ENCODE measurements at regions not wholly inside any gene's neighbourhood (a gene's known extent, or its start where the extent isn't known, plus 50 kb on each side); places are given as distances from the start of the nearest gene placed in this dataset.

DNA sequence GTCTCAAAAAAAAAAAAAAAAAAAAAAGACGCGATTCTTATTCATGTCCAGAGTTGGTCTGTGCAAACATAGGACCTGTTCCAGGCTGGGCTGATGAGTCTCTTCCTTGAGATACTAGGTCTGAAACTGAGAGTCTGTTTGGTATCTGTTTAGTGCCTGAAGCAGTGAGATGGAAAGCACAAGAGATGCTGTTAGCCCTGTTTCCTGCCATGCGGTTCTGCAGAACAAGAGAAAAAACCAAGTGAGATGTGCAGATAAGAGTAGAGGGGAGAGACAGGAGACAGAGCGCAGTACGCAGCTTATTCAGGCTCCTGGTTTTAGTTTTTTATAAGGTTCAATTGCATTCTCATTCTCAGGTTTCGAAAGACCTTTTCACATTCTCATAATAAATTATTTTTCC, 85.8 kb upstream of the PRKCQ start:
- TF ChIP-seq, protein P1, sequence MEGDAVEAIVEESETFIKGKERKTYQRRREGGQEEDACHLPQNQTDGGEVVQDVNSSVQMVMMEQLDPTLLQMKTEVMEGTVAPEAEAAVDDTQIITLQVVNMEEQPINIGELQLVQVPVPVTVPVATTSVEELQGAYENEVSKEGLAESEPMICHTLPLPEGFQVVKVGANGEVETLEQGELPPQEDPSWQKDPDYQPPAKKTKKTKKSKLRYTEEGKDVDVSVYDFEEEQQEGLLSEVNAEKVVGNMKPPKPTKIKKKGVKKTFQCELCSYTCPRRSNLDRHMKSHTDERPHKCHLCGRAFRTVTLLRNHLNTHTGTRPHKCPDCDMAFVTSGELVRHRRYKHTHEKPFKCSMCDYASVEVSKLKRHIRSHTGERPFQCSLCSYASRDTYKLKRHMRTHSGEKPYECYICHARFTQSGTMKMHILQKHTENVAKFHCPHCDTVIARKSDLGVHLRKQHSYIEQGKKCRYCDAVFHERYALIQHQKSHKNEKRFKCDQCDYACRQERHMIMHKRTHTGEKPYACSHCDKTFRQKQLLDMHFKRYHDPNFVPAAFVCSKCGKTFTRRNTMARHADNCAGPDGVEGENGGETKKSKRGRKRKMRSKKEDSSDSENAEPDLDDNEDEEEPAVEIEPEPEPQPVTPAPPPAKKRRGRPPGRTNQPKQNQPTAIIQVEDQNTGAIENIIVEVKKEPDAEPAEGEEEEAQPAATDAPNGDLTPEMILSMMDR (IDR thresholded peaks at IDR 0.05): no peak
- TF ChIP-seq POLR2A (IDR thresholded peaks at IDR 0.05): no peak
